ENCODE measurements at regions not wholly inside any gene's neighbourhood (a gene's known extent, or its start where the extent isn't known, plus 50 kb on each side); places are given as distances from the start of the nearest gene placed in this dataset.

- TF ChIP-seq CTCF (IDR thresholded peaks at IDR 0.05): no peak
- no peak for TF ChIP-seq POLR2A (IDR thresholded peaks at IDR 0.05)
These were observed 257.0 kb downstream of the IDS start for GRCh38 chrX:149248073-149248625.
